ENCODE measurements at regions not wholly inside any gene's neighbourhood (a gene's known extent, or its start where the extent isn't known, plus 50 kb on each side); places are given as distances from the start of the nearest gene placed in this dataset.

- TF ChIP-seq CTCF (conservative IDR thresholded peaks at IDR 0.05; ENCODE audit: low read depth, low read length) (no peak), EZH2 (IDR thresholded peaks at IDR 0.05; ENCODE audit: borderline replicate concordance, low read depth, low read length, poor library complexity, severe bottlenecking) (no peak)
Observed at GRCh38 chr6:81638366-81638765, 114.1 kb downstream of the TENT5A start.
